ENCODE measurements at regions not wholly inside any gene's neighbourhood (a gene's known extent, or its start where the extent isn't known, plus 50 kb on each side); places are given as distances from the start of the nearest gene placed in this dataset.

GRCh38 chrX:39473812-39474211 lies 623.9 kb downstream of the BCOR start:
- no peak for TF ChIP-seq YY1 (IDR thresholded peaks at IDR 0.05; ENCODE audit: insufficient read depth, insufficient read length)
- no peak for TF ChIP-seq ZNF274 (IDR thresholded peaks at IDR 0.05; ENCODE audit: low read depth, low read length)

Measured in NT2/D1 (cell line).